Neural progenitor cell (in vitro differentiated cells): ENCODE measurements at regions not wholly inside any gene's neighbourhood (a gene's known extent, or its start where the extent isn't known, plus 50 kb on each side); places are given as distances from the start of the nearest gene placed in this dataset.

Experiments used
- EZH2 ChIP-seq: fragments of 200-600 bp; sonication (generic); IDR thresholded peaks from 2 replicates; pipeline ENCODE4 v1.6.1; 2017; ENCODE audit warnings: antibody characterized with exemption, mild to moderate bottlenecking, moderate library complexity
- EZH2phosphoT487 ChIP-seq: fragments of 200-600 bp; sonication (generic); IDR thresholded peaks from 2 replicates; pipeline ENCODE4 v1.6.1; 2017; ENCODE audit warnings: antibody characterized with exemption
- TF ChIP-seq, protein P1 (sequence below): fragments of 200-600 bp; sonication (generic); IDR thresholded peaks from 2 replicates; pipeline ENCODE4 v1.5.1; 2017; ENCODE audit warnings: antibody characterized with exemption, mild to moderate bottlenecking

DNA sequence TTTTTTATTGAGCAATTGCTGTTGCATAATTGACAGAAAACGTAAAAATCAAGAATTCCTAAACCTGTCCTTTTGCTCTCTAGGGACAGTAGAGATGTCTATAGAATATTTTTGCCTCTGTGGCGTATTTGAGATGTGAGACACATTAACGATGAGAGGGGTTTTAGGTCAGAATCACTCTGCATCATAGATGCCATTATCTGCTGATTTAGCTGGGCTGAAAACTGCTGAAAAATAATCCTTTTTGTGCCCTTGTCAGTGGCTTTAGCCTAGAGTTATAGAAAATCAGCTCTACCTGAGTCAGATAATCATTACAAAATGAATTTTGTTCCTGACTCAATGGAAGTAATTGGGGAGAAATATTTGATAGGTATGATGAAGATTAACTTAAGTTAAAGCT is 767.8 kb upstream of the TENM3 start:
- TF ChIP-seq, protein P1, sequence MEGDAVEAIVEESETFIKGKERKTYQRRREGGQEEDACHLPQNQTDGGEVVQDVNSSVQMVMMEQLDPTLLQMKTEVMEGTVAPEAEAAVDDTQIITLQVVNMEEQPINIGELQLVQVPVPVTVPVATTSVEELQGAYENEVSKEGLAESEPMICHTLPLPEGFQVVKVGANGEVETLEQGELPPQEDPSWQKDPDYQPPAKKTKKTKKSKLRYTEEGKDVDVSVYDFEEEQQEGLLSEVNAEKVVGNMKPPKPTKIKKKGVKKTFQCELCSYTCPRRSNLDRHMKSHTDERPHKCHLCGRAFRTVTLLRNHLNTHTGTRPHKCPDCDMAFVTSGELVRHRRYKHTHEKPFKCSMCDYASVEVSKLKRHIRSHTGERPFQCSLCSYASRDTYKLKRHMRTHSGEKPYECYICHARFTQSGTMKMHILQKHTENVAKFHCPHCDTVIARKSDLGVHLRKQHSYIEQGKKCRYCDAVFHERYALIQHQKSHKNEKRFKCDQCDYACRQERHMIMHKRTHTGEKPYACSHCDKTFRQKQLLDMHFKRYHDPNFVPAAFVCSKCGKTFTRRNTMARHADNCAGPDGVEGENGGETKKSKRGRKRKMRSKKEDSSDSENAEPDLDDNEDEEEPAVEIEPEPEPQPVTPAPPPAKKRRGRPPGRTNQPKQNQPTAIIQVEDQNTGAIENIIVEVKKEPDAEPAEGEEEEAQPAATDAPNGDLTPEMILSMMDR: no peak
- no peak for TF ChIP-seq EZH2
- TF ChIP-seq EZH2phosphoT487: no peak
